Type B pancreatic cell (in vitro differentiated cells): ENCODE measurements at regions not wholly inside any gene's neighbourhood (a gene's known extent, or its start where the extent isn't known, plus 50 kb on each side); places are given as distances from the start of the nearest gene placed in this dataset.
"Not testable (repeated sequence)": the region's sequence is repeated elsewhere in the genome, so short reads cannot be mapped to it uniquely, and the experiment has no call there.

Experiments used
- DNase-seq: peaks from one replicate; pipeline ENCODE4 v3.0.0; 2021; ENCODE audit warnings: mixed read lengths; ENCODE audit not compliant: unreplicated experiment; ENCODE audit errors: extremely low spot score
- H3K27ac Mint-ChIP-seq: 2 replicates; pipeline ENCODE4 v1.8.0; 2021; ENCODE audit warnings: mild to moderate bottlenecking, mixed read lengths
- H3K27me3 Mint-ChIP-seq: 2 replicates; pipeline ENCODE4 v1.8.0; 2021; ENCODE audit warnings: mixed read lengths
- H3K36me3 Mint-ChIP-seq: 2 replicates; pipeline ENCODE4 v1.8.0; 2021; ENCODE audit warnings: mixed read lengths
- H3K4me1 Mint-ChIP-seq: one replicate; pipeline ENCODE4 v1.8.0; 2021; ENCODE audit warnings: mixed read lengths; ENCODE audit not compliant: unreplicated experiment
- H3K4me3 Mint-ChIP-seq: 2 replicates; pipeline ENCODE4 v1.8.0; 2021; ENCODE audit warnings: mild to moderate bottlenecking, mixed read lengths
- H3K9me3 Mint-ChIP-seq: 2 replicates; pipeline ENCODE4 v1.8.0; 2021; ENCODE audit warnings: mixed read lengths
- CTCF ChIP-seq: fragments of 200-600 bp; sonication (generic); conservative IDR thresholded peaks from 2 replicates; pipeline ENCODE4 v1.5.0; 2021; ENCODE audit warnings: antibody characterized with exemption, mild to moderate bottlenecking

GRCh38 chr6:21334651-21335050 is 258.9 kb upstream of the SOX4 start:
- H3K36me3 Mint-ChIP-seq = no peaks in the 10 kb centered on the region

DNA sequence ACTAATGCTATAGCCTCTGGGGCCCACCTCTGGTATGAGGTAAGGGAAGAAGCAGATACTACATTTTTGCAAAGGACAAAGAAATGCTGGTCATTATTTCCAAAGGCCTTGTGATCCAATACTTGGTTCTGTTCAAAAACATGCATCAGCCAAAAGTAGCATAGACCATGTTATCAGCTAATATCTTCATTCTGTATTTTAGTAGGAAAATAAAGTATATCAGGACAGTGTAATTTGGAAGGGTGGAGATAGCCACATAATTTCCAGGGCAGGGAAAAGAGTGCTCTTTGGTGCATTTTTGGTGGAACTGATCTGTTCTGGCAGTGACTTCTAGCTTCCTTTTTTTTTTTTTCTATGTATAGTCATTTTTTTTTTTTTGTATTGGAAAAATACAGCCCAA is 258.0 kb upstream of the SOX4 start:
- Mint-ChIP-seq H3K36me3 (no peaks in the 10 kb centered on the region), H3K27ac (no peak overlapping the region), H3K4me3 (no peak overlapping the region), H3K9me3 (peaks cover 7% of the 10 kb centered on the region), H3K4me1 (peaks cover 7% of the 10 kb centered on the region), H3K27me3 (no peaks in the 10 kb centered on the region)
- TF ChIP-seq CTCF = no peak
- DNase-seq = no peak

More at GRCh38 chr6:21334651-21335050, 258.9 kb upstream of the SOX4 start:
- DNase-seq = no peak
- Mint-ChIP-seq H3K27me3 (no peaks in the 10 kb centered on the region), H3K4me3 (no peak overlapping the region), H3K4me1 (peaks cover 7% of the 10 kb centered on the region), H3K9me3 (peaks cover 7% of the 10 kb centered on the region), H3K27ac (no peak overlapping the region)
- no peak for TF ChIP-seq CTCF

DNA sequence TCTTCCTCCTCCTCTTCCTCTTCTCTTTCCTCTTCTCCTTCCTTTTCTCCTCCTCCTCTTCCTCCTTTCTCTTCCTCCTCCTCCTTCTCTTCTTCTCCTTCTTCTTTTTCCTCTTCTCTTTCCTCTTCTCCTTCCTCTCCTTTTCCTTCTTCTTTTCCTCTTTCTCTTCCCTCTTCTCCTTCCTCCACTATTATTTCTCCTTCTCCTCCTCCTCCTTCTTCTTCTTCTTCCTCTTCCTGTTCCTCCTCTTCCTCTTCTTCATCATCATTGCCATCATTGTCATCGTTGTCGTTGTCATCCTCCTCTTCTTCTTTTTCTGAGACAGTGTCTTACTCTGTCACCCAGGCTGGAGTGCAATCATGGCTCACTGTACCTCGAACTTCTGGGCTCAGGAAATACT is 256.3 kb upstream of the SOX4 start:
- no peak for TF ChIP-seq CTCF

GRCh38 chr6:21340573-21340972 is 253.0 kb upstream of the SOX4 start:
- H3K9me3 Mint-ChIP-seq = peaks cover 7% of the 10 kb centered on the region
- H3K27ac Mint-ChIP-seq = no peak overlapping the region
- H3K4me1 Mint-ChIP-seq = peaks cover 3% of the 10 kb centered on the region
- no peaks in the 10 kb centered on the region for H3K36me3 Mint-ChIP-seq
- no peak for TF ChIP-seq CTCF
- no peaks in the 10 kb centered on the region for H3K27me3 Mint-ChIP-seq
- DNase-seq = no peak
- no peak overlapping the region for H3K4me3 Mint-ChIP-seq

More for the DNA sequence above, 256.3 kb upstream of the SOX4 start:
- no peak overlapping the region for H3K4me3 Mint-ChIP-seq
- H3K36me3 Mint-ChIP-seq = no peaks in the 10 kb centered on the region
- peaks cover 7% of the 10 kb centered on the region for H3K9me3 Mint-ChIP-seq
- H3K4me1 Mint-ChIP-seq = peaks cover 7% of the 10 kb centered on the region
- no peaks in the 10 kb centered on the region for H3K27me3 Mint-ChIP-seq
- DNase-seq = no peak
- no peak overlapping the region for H3K27ac Mint-ChIP-seq

DNA sequence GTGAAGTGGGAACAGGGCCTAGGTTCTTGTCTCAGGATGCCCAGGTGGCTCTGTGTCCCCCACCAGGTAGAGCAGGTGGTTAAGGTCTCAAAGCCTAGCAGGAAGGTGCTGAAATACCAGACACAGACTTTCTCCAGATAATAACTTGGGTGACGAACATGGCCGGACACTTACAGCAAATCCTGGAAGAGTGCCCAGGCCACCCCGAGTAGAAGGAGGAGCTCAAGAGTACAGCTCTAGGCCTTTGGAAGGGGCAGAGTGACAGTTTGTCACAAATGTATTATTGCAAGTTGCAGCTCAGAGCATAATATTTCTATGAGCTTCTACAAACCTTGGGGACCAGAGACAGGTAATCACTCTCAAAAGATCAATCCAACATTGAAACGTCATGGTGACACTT is 251.6 kb upstream of the SOX4 start:
- no peak for TF ChIP-seq CTCF
- peaks cover 3% of the 10 kb centered on the region for H3K4me1 Mint-ChIP-seq
- H3K36me3 Mint-ChIP-seq = no peaks in the 10 kb centered on the region
- H3K27ac Mint-ChIP-seq = no peak overlapping the region
- H3K27me3 Mint-ChIP-seq = no peaks in the 10 kb centered on the region
- no peak for DNase-seq
- peaks cover 7% of the 10 kb centered on the region for H3K9me3 Mint-ChIP-seq
- no peak overlapping the region for H3K4me3 Mint-ChIP-seq

GRCh38 chr6:21342501-21342900 is 251.1 kb upstream of the SOX4 start:
- H3K36me3 Mint-ChIP-seq = no peaks in the 10 kb centered on the region
- H3K27ac Mint-ChIP-seq = no peak overlapping the region
- no peak for DNase-seq
- H3K4me1 Mint-ChIP-seq = peaks cover 3% of the 10 kb centered on the region
- H3K27me3 Mint-ChIP-seq = no peaks in the 10 kb centered on the region
- no peak overlapping the region for H3K4me3 Mint-ChIP-seq
- peaks cover 7% of the 10 kb centered on the region for H3K9me3 Mint-ChIP-seq
- no peak for TF ChIP-seq CTCF

DNA sequence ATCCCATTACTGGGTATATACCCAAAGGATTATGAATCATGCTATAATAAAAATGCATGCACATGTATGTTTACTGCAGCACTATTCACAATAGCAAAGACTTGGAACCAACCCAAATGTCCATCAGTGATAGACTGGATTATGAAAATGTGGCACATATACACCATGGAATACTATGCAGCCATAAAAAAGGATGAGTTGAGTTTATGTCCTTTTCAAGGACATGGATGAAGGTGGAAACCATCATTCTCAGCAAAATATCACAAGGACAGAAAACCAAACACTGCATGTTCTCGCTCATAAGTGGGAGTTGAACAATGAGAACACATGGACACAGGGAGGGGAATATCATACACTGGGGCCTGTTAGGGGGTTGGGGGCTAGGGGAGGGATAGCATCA is 247.8 kb upstream of the SOX4 start:
- H3K4me1 Mint-ChIP-seq = peaks cover 21% of the 10 kb centered on the region

More for the DNA sequence above, 247.8 kb upstream of the SOX4 start:
- DNase-seq, H3K27me3 Mint-ChIP-seq, H3K27ac Mint-ChIP-seq, H3K9me3 Mint-ChIP-seq, H3K4me3 Mint-ChIP-seq, H3K36me3 Mint-ChIP-seq: not testable (repeated sequence)
